Right ventricle myocardium inferior (tissue), 1 donor: ENCODE measurements at regions not wholly inside any gene's neighbourhood (a gene's known extent, or its start where the extent isn't known, plus 50 kb on each side); places are given as distances from the start of the nearest gene placed in this dataset.
"Not testable (repeated sequence)": the region's sequence is repeated elsewhere in the genome, so short reads cannot be mapped to it uniquely, and the experiment has no call there.

ENCODE experiments used
- ATAC-seq: fragments of 200-7000 bp; cut with Tn5 transposase; one replicate; pipeline ENCODE4 v1.9.1; 2020; ENCODE audit warnings: mild to moderate bottlenecking, moderate library complexity
- DNase-seq: peaks from one replicate; pipeline ENCODE4 v3.0.0; 2021; ENCODE audit errors: missing footprints
- intact Hi-C: fragments of 100-400 bp; cut with DNase I; formaldehyde crosslinking; loops from one replicate; pipeline ENCODE4 v1.11.0; 2022
- donor health status: DM: no; HTN: yes; CAD: no; lungs with severe emphysema.

- ATAC-seq (peak; percentile 79), DNase-seq (no peak)
- intact Hi-C loops = no loop called here
Measured at GRCh38 chr4:124097447-124097846, 615.1 kb downstream of the ANKRD50 start.

- intact Hi-C loops = no loop called here
- ATAC-seq = no peak
- DNase-seq = no peak
Measured at GRCh38 chr4:124104101-124104500, 608.4 kb downstream of the ANKRD50 start.

GRCh38 chr4:124104628-124105027, 607.9 kb downstream of the ANKRD50 start:
- DNase-seq (no peak), ATAC-seq (no peak)
- intact Hi-C loops = loop anchor here (5.0 kb wide), 1 partner anchor 42 kb away; no protein-coding TSS in a partner anchor

- ATAC-seq = no peak
- no peak for DNase-seq
- intact Hi-C loops = loop anchor here (5.0 kb wide), 1 partner anchor 43 kb away; no protein-coding TSS in a partner anchor
Measured at GRCh38 chr4:124105212-124105611, 607.3 kb downstream of the ANKRD50 start.

- intact Hi-C loops = loop anchor here (5.0 to 10.0 kb wide), 3 partner anchors 547 to 984 kb away; partner anchors contain the start of gene SPRY1
- no peak for ATAC-seq
- DNase-seq = no peak
Measured at GRCh38 chr4:124111411-124111810, 601.1 kb downstream of the ANKRD50 start.

GRCh38 chr4:124111922-124112321, 600.6 kb downstream of the ANKRD50 start:
- ATAC-seq (peak; percentile 86), DNase-seq (no peak)
- intact Hi-C loops = loop anchor here (1.0 to 10.0 kb wide), 5 partner anchors 340 to 1009 kb away; partner anchors contain the start of gene SPRY1

- ATAC-seq (no peak), DNase-seq (no peak)
- intact Hi-C loops = loop anchor here (10.0 kb wide), 1 partner anchor 553 kb away; no protein-coding TSS in a partner anchor
Measured at GRCh38 chr4:124118061-124118460, 594.5 kb downstream of the ANKRD50 start.

- ATAC-seq (no peak), DNase-seq (no peak)
- intact Hi-C loops = no loop called here
Measured at GRCh38 chr4:124121461-124121971, 591.0 kb downstream of the ANKRD50 start.

GRCh38 chr4:124123181-124123580, 589.4 kb downstream of the ANKRD50 start:
- ATAC-seq (no peak), DNase-seq (no peak)
- intact Hi-C loops = no loop called here

- ATAC-seq = no peak
- intact Hi-C loops = no loop called here
- no peak for DNase-seq
Measured at GRCh38 chr4:124123721-124124120, 588.8 kb downstream of the ANKRD50 start.

GRCh38 chr4:124131324-124131723, 581.2 kb downstream of the ANKRD50 start:
- intact Hi-C loops, DNase-seq, ATAC-seq: not testable (repeated sequence)

GRCh38 chr4:124132161-124132560, 580.4 kb downstream of the ANKRD50 start:
- intact Hi-C loops = no loop called here
- DNase-seq = no peak
- no peak for ATAC-seq

- no peak for DNase-seq
- no peak for ATAC-seq
- intact Hi-C loops = no loop called here
Measured at GRCh38 chr4:124133753-124134152, 578.8 kb downstream of the ANKRD50 start.

GRCh38 chr4:124135409-124135813, 577.1 kb downstream of the ANKRD50 start:
- intact Hi-C loops = no loop called here
- ATAC-seq (no peak), DNase-seq (no peak)

- ATAC-seq (no peak), DNase-seq (no peak)
- intact Hi-C loops = no loop called here
Measured at GRCh38 chr4:124139044-124139443, 573.5 kb downstream of the ANKRD50 start.

GRCh38 chr4:124143632-124144031, 568.9 kb downstream of the ANKRD50 start:
- intact Hi-C loops = no loop called here
- ATAC-seq (no peak), DNase-seq (no peak)

- ATAC-seq (no peak), DNase-seq (no peak)
- intact Hi-C loops = no loop called here
Measured at GRCh38 chr4:124144238-124144654, 568.3 kb downstream of the ANKRD50 start.

- ATAC-seq = no peak
- intact Hi-C loops = no loop called here
Measured at GRCh38 chr4:124146068-124146467, 566.5 kb downstream of the ANKRD50 start.

GRCh38 chr4:124151031-124151430, 561.5 kb downstream of the ANKRD50 start:
- DNase-seq = no peak
- ATAC-seq = no peak
- intact Hi-C loops = no loop called here

More at GRCh38 chr4:124146068-124146467, 566.5 kb downstream of the ANKRD50 start:
- no peak for DNase-seq

GRCh38 chr4:124152132-124152531, 560.4 kb downstream of the ANKRD50 start:
- DNase-seq (no peak), ATAC-seq (no peak)
- intact Hi-C loops = no loop called here

- ATAC-seq (no peak), DNase-seq (no peak)
- intact Hi-C loops = no loop called here
Measured at GRCh38 chr4:124155239-124155638, 557.3 kb downstream of the ANKRD50 start.
